GM23248 (cell line): ENCODE measurements at regions not wholly inside any gene's neighbourhood (a gene's known extent, or its start where the extent isn't known, plus 50 kb on each side); places are given as distances from the start of the nearest gene placed in this dataset.

Experiments used
- DNase-seq: peaks from one replicate; pipeline ENCODE4 v3.0.0-alpha.2; 2015
- H2AFZ ChIP-seq: fragments of 200-600 bp; sonication (generic); 2 replicates; pipeline ENCODE4 v1.6.1; 2016; ENCODE audit warnings: antibody characterized with exemption
- H3F3A ChIP-seq: fragments of 200-600 bp; sonication (generic); 2 replicates; pipeline ENCODE4 v1.6.1; 2016; ENCODE audit warnings: mild to moderate bottlenecking, antibody characterized with exemption, mixed run types; ENCODE audit not compliant: insufficient read depth
- H3K27ac ChIP-seq: fragments of 200-600 bp; sonication (generic); 2 replicates; pipeline ENCODE4 v1.5.1; 2016; ENCODE audit warnings: mild to moderate bottlenecking
- H3K27me3 ChIP-seq: fragments of 200-600 bp; sonication (generic); replicated peaks from 2 replicates; pipeline ENCODE4 v1.6.1; 2016; ENCODE audit warnings: mild to moderate bottlenecking; ENCODE audit not compliant: insufficient read depth
- H3K36me3 ChIP-seq: fragments of 200-600 bp; sonication (generic); 2 replicates; pipeline ENCODE4 v1.6.1; 2016; ENCODE audit warnings: low read depth, mild to moderate bottlenecking
- H3K4me1 ChIP-seq: fragments of 200-600 bp; sonication (generic); 2 replicates; pipeline ENCODE4 v1.6.1; 2016; ENCODE audit warnings: mild to moderate bottlenecking; ENCODE audit not compliant: insufficient read depth
- H3K4me2 ChIP-seq: fragments of 200-600 bp; sonication (generic); one replicate; pipeline ENCODE4 v1.6.1; 2016; ENCODE audit warnings: mild to moderate bottlenecking; ENCODE audit not compliant: unreplicated experiment
- H3K4me3 ChIP-seq: fragments of 200-600 bp; sonication (generic); 2 replicates; pipeline ENCODE4 v1.5.1; 2016; ENCODE audit warnings: mild to moderate bottlenecking
- H3K79me2 ChIP-seq: fragments of 200-600 bp; sonication (generic); 2 replicates; pipeline ENCODE4 v1.6.1; 2016; ENCODE audit warnings: mild to moderate bottlenecking; ENCODE audit not compliant: insufficient read depth
- H3K9ac ChIP-seq: fragments of 200-600 bp; sonication (generic); 2 replicates; pipeline ENCODE4 v1.6.1; 2016; ENCODE audit warnings: mild to moderate bottlenecking
- H3K9me2 ChIP-seq: fragments of 200-600 bp; sonication (generic); 2 replicates; pipeline ENCODE4 v1.6.1; 2016; ENCODE audit warnings: mixed run types, mild to moderate bottlenecking, moderate library complexity; ENCODE audit not compliant: insufficient read depth
- H3K9me3 ChIP-seq: fragments of 200-600 bp; sonication (generic); one replicate; pipeline ENCODE4 v1.6.1; 2017; ENCODE audit warnings: low read depth
- H4K20me1 ChIP-seq: fragments of 200-600 bp; sonication (generic); 2 replicates; pipeline ENCODE4 v1.6.0; 2016; ENCODE audit not compliant: insufficient read depth
- EZH2 ChIP-seq: fragments of 200-600 bp; sonication (generic); IDR thresholded peaks from 2 replicates; pipeline ENCODE4 v1.6.1; 2018; ENCODE audit warnings: antibody characterized with exemption, mild to moderate bottlenecking; ENCODE audit not compliant: insufficient read depth, poor library complexity, severe bottlenecking
- EZH2phosphoT487 ChIP-seq: fragments of 200-600 bp; sonication (generic); IDR thresholded peaks from 2 replicates; pipeline ENCODE4 v1.6.1; 2018; ENCODE audit warnings: antibody characterized with exemption, moderate library complexity, mild to moderate bottlenecking, low read depth; ENCODE audit not compliant: insufficient read depth
- WGBS, 2 experiments: methylation state at CpG; one replicate each; pipeline ENCODE4 v1.1.6; 2015 to 2017; ENCODE audit warnings: low lambda C conversion rate in 2 of 2, low coverage in 1 of 2; ENCODE audit errors: missing lambda C conversion rate in 2 of 2; 5-methylcytosine and 5-hydroxymethylcytosine counted together
- in situ Hi-C: fragments of 300-500 bp; cut with MboI; formaldehyde crosslinking; loops from 2 replicates; pipeline ENCODE4 v1.15.0; 2020

GRCh38 chr21:41573902-41574690 is 66.1 kb upstream of the TMPRSS2 start:
- in situ Hi-C loops: no loop called here
- H4K20me1 ChIP-seq: no peaks in the 10 kb centered on the region
- no peaks in the 10 kb centered on the region for H3K9me2 ChIP-seq

GRCh38 chr21:41571938-41572510 is 64.1 kb upstream of the TMPRSS2 start:
- Histone ChIP-seq H3K9ac (no peak overlapping the region), H3K4me2 (no peak overlapping the region), H3K79me2 (no peaks in the 10 kb centered on the region), H3K27me3 (0 out of 2 replicates have a peak, but pooled peaks cover 8% of the 10 kb centered on the region), H3F3A (no peaks in the 10 kb centered on the region), H2AFZ (no peak overlapping the region), H3K27ac (no peak overlapping the region), H3K4me1 (no peaks in the 10 kb centered on the region), H3K9me3 (no peaks in the 10 kb centered on the region), H3K4me3 (no peak overlapping the region), H3K36me3 (no peaks in the 10 kb centered on the region), H4K20me1 (no peaks in the 10 kb centered on the region), H3K9me2 (no peaks in the 10 kb centered on the region)
- TF ChIP-seq EZH2phosphoT487: no peak
- no peak for TF ChIP-seq EZH2
- in situ Hi-C loops: no loop called here
- DNase-seq: no peak

More at GRCh38 chr21:41573902-41574690, 66.1 kb upstream of the TMPRSS2 start:
- Histone ChIP-seq H3K4me2 (no peak overlapping the region), H3F3A (no peaks in the 10 kb centered on the region), H3K9me3 (peaks cover 7% of the 10 kb centered on the region), H3K27ac (no peak overlapping the region), H3K4me1 (no peaks in the 10 kb centered on the region), H3K4me3 (no peak overlapping the region), H3K9ac (no peak overlapping the region), H3K79me2 (no peaks in the 10 kb centered on the region), H3K27me3 (no peaks in the 10 kb centered on the region), H2AFZ (no peak overlapping the region), H3K36me3 (no peaks in the 10 kb centered on the region)
- no peak for DNase-seq
- no peak for TF ChIP-seq EZH2
- TF ChIP-seq EZH2phosphoT487: no peak
- 50 to 58% methylated on average over 5 of the region's 5 CpGs for WGBS, 2 experiments

DNA sequence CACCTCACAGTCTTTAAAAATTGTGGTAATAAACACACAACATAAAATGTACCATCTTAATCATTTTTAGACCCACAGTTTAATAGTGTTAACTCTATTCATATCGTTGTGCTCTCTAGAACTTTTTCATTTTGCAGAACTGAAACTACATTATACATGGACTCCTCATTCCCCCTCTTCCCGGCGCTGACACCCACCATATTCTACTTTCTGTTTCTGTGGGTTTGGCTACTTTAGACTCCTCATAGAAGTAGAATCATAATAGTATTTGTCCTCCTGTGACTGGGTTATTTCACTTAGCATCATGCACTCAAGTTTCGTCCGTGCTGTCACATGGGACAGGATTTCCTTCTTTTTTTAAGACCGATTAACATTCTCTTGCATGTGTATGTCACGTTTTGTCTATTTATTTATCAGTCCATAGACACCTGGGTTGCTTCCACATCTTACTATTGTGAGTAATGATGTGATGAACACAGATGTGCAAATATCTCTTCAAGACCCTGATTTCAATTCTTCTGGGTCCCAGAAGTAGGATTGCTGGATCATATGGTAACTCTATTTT is 62.9 kb upstream of the TMPRSS2 start:
- 58 to 67% methylated on average over 7 of the region's 7 CpGs for WGBS, 2 experiments
- H3K9ac ChIP-seq: no peak overlapping the region
- no peak overlapping the region for H2AFZ ChIP-seq
- 0 out of 2 replicates have a peak, but pooled peaks cover 8% of the 10 kb centered on the region for H3K27me3 ChIP-seq
- no peaks in the 10 kb centered on the region for H3K79me2 ChIP-seq
- in situ Hi-C loops: no loop called here
- H3K27ac ChIP-seq: no peak overlapping the region
- DNase-seq: no peak
- no peak overlapping the region for H3K4me3 ChIP-seq
- H3K4me2 ChIP-seq: no peak overlapping the region
- no peaks in the 10 kb centered on the region for H3K4me1 ChIP-seq
- TF ChIP-seq EZH2phosphoT487 (no peak), EZH2 (no peak)
- H3K36me3 ChIP-seq: no peaks in the 10 kb centered on the region
- no peaks in the 10 kb centered on the region for H4K20me1 ChIP-seq
- no peaks in the 10 kb centered on the region for H3K9me2 ChIP-seq
- no peaks in the 10 kb centered on the region for H3K9me3 ChIP-seq
- H3F3A ChIP-seq: no peaks in the 10 kb centered on the region

DNA sequence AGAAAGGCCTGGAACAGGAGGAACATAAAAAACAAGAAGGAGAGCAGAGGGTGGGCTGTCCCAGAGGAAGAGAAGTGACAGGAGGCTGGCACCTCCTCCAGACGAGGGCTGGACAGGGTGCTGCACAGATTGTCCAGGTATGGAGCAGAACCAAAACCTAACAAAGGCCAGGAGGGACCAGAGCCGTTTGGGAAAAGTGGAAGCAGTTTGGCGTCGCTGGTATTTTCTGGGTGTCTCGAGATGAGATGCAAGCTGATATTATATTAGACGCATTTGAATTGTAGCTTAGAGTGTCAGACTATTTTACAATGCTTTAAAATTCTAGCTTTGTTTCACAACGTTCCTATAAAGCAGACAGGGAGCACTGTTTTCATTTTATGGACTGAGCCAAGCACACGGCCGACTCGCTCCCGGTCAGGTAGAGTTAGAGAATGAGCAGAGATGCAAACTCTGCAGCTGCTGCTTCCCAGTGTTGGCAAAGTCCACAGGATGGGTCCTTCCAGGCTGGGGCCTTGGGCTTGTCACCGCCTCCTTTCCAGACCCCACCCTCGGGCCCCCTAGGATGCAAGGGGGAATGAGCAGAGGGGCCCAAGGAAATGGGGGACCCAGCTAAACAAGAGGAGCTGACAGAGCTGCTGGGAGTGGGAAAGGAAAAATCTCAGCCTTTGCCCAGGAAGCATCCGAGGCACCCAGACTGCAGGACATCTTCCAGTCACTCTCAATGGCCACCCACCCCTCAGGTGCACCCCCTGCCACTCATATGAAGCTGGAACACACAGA is 60.8 kb upstream of the TMPRSS2 start:
- Histone ChIP-seq H3K27ac (no peak overlapping the region), H3F3A (peaks cover 7% of the 10 kb centered on the region; the same call in 1 of the 2 replicates), H3K9me3 (no peaks in the 10 kb centered on the region), H3K79me2 (no peaks in the 10 kb centered on the region), H3K27me3 (0 out of 2 replicates have a peak, but pooled peaks cover 8% of the 10 kb centered on the region), H2AFZ (no peak overlapping the region), H4K20me1 (no peaks in the 10 kb centered on the region), H3K36me3 (no peaks in the 10 kb centered on the region), H3K4me1 (peaks cover 11% of the 10 kb centered on the region; the same call in 1 of the 2 replicates), H3K9ac (no peak overlapping the region), H3K9me2 (no peaks in the 10 kb centered on the region), H3K4me2 (no peak overlapping the region), H3K4me3 (no peak overlapping the region)
- 45% methylated on average over 14 of the region's 14 CpGs for WGBS, 2 experiments
- no peak for DNase-seq
- in situ Hi-C loops: no loop called here
- no peak for TF ChIP-seq EZH2
- TF ChIP-seq EZH2phosphoT487: no peak
